MM.1S (cell line): ENCODE measurements at regions not wholly inside any gene's neighbourhood (a gene's known extent, or its start where the extent isn't known, plus 50 kb on each side); places are given as distances from the start of the nearest gene placed in this dataset.

ENCODE experiments used
- CTCF ChIP-seq: fragments of 300-600 bp; sonication (generic); IDR thresholded peaks from 2 replicates; pipeline ENCODE4 v1.5.1; 2016; ENCODE audit warnings: antibody characterized with exemption, low read length, mixed read lengths
- EZH2 ChIP-seq: fragments of 300-600 bp; sonication (generic); optimal IDR thresholded peaks from 2 replicates; pipeline ENCODE3; 2017; ENCODE audit warnings: low read depth, mild to moderate bottlenecking, antibody characterized with exemption, low read length, mixed read lengths
- EZH2phosphoT487 ChIP-seq: fragments of 300-600 bp; sonication (generic); IDR thresholded peaks from 2 replicates; pipeline ENCODE4 v1.6.1; 2018; ENCODE audit warnings: antibody characterized with exemption, low read length

- TF ChIP-seq CTCF = no peak
- no peak for TF ChIP-seq EZH2
- TF ChIP-seq EZH2phosphoT487 = no peak
Measured at GRCh38 chr2:176781570-176782217, 430.9 kb upstream of the HNRNPA3 start.
